Right kidney (tissue), 1 donor: ENCODE measurements at regions not wholly inside any gene's neighbourhood (a gene's known extent, or its start where the extent isn't known, plus 50 kb on each side); places are given as distances from the start of the nearest gene placed in this dataset.
"Not testable (repeated sequence)": the region's sequence is repeated elsewhere in the genome, so short reads cannot be mapped to it uniquely, and the experiment has no call there.

Experiments used
- DNase-seq: peaks from one replicate; pipeline ENCODE4 v3.0.0-alpha.2; 2016

DNA sequence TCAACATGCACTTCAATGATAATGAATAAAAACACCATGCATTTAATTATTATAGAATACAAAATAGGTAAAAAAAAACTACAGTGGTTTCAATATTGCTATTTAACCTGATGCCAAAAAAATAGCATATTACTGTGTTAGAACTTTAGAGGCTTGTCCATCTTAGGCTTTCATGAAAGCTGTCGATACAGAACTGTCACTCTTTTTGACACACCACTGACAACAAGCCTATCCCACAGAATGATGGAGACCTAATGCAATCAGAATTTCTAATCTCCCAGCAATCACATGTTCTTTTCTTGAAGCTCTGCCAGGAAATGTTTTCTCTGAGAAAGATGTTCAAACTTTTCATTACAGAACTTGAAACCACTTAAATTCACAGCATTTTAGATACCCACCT is 490.3 kb upstream of the EPHA6 start:
- no peak for DNase-seq

DNA sequence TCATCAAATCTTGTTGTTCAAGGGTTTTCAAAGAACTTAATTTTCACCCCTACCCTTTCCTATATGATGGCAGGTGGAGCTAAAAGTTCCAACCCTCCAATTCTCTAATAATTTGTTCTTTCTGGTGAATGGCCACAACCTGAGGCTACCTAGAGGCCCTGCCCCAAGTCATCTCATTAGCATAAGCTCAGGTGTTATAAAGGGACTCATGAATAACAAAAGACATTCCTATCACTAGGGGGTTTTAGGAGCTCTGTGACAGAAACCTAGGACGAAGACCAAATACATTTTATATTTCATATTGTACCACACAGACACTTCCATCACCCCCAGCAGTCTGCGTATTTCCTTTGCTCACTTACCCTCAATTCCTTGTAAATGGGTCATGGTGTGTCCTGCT is 483.6 kb upstream of the EPHA6 start:
- DNase-seq, result no peak

DNA sequence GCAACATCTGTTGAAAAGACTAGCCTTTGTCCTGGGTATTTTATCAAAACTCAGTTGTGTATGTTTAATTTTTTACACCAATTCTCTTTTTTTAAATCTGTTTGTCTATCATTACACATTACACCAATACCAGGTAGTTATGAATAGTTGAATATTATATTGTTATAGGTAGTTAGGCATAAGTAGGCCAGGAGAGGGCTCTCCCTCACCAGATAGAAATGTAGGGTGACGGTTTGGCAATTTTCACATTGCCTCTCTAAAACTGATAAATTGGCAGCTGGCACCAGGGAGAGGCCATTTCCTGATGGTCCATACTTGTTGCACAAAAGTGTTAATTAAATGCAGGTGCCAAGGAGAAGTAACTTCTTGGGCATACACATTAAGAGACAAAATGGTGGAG is 483.1 kb upstream of the EPHA6 start:
- DNase-seq, result no peak

DNA sequence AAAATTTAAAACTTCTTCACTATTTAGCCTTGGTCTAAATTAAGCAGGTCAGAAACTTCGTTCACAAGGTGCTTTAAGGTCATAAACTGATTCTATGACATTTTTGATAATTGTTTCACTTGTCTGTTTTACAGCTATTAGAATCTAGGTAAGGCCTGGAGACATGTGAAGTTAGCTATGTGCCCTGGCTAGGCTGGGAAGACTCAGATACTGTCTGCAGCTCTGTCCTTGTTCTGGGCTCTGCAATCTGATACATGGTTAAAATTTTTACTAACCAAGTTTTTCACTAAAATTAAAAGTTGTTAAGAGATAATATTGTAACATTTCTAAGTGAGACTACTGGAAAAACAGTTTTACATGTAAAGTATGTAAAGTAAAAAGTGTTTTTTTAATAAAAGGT is 479.6 kb upstream of the EPHA6 start:
- no peak for DNase-seq

DNA sequence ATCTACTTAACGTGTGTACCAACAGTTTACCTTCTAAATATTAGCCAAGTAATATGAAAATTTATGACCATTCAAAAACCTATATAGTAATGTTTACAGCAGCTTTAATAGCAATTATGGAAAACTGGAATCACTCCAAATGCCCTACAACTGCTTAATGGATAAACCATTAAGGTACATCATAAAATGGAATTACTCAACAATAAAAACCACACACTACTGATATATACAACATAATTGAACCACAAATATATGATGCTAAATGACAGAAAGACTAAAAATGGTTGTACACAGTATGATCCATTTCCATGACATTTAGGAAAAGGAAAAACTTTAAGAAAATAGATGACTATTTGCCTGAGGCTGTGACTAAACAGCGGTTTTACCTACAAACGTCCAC is 467.1 kb upstream of the EPHA6 start:
- no peak for DNase-seq

DNA sequence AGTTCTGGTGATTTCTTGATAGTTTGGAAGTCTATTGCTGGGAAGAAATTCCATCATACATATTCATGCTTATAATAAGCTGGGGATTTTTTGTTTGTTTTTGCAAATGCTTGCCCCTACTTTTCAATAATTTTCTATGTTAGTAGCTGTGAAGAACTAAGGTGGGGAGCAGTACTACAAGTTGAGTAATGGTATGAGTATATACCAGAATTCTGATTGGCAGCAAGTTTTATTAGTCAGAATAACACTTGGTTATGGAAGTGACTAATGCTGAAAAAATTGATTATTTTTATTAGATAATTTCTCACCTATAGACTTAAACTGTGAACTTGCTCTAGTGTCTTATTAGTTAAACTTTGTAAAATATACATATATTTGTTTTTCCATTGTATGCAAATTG is 462.8 kb upstream of the EPHA6 start:
- not testable (repeated sequence) for DNase-seq

DNA sequence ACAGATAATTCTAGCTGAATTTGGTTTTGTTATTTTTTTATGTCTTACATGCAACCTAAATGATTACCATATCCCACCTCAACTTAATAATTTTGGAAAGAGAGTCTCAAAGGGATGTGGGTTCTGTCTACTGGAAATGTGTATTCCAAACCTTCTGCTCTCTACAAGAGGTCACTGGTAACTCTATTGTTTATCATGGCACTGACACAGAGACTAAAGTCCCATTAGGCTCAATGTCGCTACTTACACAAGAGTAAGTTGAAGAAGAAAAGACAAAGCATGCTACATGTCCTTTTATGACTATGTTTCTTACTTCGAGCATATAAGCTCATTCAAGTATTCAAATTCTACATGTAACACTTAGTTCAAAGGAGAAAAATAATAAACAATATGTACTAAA is 460.3 kb upstream of the EPHA6 start:
- no peak for DNase-seq

DNA sequence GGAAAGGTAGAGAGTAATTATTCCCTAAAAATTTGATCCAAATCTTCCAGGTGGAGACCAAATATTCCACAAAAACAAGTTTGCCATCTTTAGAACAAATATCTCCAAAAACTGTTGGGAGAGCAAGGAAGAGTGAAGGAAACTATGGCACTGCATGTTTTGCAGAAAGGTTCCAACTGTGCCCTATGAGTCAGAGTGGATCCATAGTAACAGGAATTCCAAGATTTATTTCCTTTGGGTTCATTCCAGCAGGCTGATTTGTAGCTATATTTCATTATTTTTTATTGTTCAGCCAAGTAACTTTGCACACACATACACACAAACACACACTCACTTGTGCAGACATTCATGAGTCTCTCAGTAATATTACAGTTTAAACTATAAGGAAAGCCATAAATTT is 459.7 kb upstream of the EPHA6 start:
- DNase-seq, result no peak

DNA sequence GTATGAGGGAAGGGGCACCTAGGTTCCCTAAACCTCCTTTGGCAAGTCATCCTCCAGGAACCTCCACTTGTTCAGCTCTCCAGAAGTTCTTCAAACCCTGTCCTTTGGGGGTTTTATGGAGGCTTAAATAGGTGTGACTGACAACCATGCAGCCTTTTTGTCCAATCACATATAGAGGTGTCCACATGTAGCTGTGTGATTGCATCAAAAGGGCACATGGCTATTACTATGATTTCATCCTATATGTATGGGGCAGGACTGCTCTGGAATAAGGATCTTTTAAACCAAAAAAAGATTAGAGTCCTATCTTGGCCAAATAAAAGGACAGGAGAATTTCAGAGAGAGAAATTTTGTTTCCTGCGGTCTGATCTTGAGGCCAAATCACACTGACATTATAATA is 453.2 kb upstream of the EPHA6 start:
- DNase-seq, result no peak

DNA sequence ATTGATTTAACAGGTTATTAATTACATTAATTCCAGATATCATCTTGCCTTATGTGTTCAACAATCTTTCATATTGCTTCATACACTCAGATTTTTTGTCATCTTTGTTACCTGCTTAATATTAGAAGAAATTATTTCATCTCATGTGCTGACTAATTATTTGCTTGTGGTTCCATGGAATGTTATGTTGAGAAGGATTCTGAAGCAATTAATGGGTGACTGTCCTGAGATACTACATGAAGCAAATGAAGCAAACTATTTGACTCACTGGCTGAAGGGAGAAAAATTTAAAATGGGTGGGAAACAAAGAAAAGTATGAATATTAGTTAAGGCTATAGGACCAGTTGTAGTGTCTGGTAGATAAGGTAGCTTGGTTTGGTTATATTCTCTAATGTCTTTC is 443.8 kb upstream of the EPHA6 start:
- DNase-seq, result no peak

DNA sequence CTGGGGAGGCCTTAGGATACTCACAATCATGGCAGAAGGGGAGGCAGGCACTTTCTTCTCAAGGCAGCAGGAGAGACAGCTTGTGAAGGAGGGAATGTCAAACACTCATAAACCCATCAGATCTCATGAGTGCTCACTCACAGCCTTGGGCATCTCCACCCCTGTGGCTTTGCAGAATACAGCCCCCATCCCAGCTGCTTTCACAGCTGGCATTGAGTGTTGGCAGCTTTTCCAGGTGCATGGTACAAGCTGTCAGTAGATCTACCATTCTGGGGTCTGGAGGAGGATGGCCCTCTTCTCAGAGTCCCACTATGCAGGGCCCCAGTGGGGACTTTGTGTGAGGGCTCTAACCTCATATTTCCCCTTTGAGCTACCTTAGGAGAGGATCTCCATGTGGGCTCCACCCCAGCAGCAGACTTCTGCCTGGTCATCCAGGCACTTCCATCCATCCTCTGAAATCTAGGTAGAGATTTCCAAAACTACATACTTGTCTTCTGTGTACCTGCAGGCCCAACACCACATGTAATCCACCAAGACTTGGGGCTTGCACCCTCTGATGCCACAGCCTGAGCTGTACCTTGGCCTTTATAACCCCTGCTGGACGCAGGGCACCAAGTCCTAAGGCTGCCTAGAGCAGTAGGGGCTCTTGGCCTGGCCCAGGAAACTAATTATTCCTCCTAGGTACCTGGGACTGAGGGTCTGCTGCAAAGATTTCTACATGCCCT is 404.2 kb upstream of the EPHA6 start:
- DNase-seq, result no peak

DNA sequence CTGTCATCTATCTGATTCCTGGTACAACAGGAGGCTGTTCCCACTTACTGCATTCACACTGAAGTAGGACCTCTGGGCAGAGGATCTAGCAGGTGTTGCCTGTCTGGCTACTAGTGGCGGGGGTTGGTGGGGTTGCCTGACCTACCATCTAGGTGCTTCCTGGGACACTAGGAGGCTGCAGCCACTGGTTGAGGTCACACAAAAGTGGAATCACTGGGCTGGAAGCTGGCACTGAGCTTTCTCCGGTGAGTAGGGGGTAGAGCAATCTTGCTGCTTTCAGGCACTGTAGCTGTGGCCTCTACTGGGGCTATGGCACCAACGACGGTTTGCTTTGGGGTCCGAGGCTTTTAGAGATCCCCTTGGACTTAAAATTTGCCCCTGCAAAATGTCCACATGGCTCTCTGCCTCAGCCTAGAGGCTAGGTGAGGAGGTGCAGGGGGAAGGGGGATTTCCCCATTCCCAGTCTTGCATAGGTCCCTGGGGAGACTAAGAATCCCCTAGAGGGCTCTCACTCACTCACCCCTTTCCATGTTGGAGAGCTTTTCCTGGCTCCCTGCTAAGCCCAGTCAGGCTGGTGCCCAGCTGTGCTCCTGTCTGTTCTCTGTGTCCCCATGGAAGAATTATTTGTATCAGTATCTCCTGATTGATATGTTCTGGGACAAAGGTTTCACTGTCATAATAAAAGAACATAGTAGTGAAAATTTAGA is 397.7 kb upstream of the EPHA6 start:
- DNase-seq, result no peak

DNA sequence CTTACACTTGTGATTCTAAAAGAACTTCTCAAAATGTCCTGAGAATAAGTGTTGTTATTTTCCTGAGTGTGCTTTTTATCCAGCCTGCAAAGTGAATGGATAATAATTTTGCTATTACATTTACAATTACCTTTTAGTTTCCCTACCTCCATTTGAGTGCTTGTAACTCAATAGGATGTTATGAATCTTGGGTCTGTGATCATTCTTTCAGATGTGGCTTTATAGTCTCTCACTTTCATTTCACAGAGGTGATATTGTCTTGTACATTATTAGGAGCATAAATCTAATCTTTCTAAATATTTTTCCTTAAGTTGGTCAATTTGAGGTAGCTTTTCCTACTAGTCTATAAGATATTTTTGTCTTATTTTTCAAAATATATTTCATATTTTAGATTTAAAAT is 386.3 kb upstream of the EPHA6 start:
- no peak for DNase-seq

DNA sequence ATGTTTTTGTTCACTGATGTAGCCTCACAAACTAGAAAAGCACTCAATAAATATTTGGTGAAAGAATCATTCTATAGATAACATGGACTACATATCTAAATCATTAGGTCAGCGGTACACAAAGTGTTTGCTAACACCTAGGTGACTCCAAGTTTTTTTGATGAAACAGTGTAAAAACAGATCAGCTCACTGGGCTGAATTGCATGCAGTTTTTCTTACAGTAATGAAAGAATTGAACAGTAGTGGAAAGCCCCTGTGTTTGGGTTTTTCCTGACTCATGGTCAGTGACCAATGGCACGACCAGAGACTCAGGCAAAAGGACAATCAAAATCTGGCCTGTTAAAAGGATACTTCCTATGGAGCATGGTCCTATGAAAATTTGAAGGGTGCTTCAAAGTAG is 384.3 kb upstream of the EPHA6 start:
- DNase-seq, result no peak

DNA sequence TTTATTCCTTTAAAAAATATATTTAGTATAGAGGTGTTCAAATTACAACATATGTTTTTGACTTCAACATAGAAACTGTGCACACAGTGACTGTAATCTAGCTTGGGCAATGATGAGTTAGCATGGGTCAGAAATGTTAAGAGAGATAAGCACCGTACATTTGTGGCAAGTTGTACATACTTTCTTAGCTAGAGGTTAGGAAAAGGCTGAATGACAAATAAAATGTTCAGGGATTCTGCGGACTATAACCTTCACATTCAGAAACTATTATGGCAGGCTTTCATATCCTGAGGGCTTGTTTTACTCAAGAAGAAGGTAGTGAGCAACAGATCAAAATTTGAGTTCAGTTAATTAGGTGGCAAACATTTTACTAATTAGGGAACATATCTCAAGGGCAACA is 379.7 kb upstream of the EPHA6 start:
- DNase-seq, result no peak

DNA sequence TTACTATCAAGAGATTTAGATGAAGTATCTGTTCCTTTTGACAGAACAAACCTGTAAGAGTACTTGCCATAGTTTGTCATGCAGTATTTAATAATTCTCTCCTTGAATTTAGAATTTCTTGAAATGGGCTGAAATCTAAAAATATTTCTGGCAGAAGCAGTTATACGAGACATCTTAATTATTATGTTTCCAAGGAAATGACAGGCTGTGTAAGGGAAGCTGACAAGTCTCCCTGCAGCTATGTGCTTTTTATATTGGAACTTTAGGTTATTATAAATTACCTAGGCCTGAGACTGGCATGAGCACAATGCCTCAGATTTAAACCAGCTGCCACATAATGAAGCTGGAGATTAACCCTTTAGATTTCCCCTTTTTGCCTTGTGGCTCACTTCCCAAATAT is 365.0 kb upstream of the EPHA6 start:
- DNase-seq, result no peak

DNA sequence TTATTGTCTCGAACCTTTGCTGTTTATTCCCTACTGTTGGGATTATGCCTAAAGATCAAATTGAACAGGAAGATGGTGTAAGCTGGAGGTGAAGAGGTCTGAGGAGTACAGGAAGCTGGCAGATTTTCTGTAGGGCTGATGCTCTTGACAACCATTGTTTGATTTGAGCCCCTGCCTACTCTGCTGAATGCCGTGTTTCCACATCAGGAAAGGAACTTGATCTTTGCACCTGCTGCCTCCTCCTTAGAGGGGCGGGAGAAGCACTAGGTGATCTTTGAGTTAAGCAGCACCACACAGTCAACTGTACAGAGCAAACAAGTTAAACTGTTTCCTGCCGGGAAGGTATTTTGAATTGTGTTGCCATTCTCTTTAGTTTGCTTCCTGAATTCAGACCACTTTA is 364.6 kb upstream of the EPHA6 start:
- DNase-seq, result no peak

DNA sequence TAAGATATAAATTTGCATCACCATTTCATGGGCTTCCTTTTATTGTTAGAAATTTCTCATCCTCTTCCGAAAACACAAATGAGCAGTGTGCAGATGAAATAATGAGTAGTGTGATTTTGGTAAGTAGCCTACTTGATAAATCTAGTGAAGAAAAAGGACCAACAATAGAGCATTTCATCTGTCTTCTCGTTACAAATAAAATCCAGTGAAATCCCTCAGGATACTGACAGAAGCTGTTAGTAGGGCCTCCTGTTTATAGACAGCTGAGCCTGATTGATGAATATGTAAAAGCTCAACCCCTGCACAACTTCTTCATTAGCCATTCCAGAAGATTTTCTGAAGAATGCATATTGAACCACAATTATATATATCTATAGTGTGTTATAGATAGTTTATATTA is 363.7 kb upstream of the EPHA6 start:
- no peak for DNase-seq

DNA sequence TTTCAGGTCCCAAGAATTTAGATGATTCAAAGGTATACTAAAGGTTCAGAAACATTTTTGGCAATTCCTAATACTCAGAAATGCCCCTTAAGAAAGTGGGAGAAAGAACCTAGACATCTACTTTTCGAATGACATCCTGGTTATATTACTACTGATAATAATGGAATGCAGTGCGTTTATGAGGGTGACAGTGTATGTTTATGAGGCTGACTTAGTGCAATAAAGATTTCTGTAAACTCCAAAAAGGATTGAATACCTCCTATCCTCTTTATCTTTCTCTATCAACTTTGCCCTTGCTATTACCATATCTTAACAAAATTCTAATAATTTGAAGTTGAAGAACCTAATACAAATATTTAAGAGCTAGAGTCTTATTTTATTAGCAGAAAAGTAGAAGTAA is 348.9 kb upstream of the EPHA6 start:
- DNase-seq, result no peak

DNA sequence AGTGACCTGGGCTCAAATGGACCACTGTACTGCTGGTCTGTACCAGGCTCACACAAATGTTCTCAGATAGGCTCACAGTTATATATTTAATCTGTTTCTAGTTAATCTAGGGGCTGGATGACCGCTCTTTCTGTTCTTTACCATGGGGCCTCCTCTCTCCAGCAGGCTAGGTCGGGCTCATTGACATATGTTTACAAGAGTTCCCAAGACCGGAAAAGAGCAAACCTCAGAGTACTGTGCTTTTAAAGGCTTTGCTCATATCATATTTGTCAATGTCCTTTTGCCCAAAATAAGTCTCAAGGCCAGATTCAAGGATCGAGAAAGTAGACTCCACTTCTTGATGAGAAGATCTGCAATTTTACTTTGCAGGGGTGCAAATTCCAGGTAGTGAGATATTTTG is 348.0 kb upstream of the EPHA6 start:
- DNase-seq, result no peak

DNA sequence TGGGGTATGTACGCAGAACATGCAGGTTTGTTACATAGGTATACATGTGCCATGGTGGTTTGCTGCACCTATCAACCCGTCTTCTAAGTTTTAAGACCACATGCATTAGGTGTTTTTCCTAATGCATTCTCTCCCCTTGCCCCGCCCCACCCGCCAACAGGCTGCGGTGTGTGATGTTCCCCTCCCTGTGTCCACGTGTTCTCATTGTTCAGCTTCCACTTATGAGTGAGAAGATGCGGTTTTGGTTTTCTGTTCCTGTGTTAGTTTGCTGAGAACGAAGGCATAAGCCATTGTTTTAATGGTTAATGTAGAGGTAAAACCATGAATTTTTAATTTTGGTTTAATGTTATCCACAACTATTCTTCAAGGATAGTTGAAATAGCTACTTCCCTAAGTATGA is 346.8 kb upstream of the EPHA6 start:
- no peak for DNase-seq

DNA sequence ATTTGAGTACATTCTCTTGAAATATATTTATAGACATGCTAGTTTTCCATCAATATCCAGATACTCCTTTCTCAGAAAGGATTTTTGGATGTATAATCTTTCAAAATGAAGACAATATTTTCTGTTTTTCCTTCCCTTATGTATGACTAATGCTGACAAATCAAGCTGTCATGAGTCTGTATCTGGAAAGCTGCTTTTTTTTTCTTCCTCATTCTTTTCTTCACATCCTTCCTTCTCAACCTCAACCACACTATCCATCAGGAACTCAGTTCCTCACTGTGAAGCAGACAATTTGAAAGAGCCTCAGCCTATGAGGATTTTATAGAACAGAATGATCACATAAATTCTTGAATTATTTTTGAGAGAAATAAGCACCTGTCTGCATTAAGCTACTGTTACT is 335.9 kb upstream of the EPHA6 start:
- no peak for DNase-seq

DNA sequence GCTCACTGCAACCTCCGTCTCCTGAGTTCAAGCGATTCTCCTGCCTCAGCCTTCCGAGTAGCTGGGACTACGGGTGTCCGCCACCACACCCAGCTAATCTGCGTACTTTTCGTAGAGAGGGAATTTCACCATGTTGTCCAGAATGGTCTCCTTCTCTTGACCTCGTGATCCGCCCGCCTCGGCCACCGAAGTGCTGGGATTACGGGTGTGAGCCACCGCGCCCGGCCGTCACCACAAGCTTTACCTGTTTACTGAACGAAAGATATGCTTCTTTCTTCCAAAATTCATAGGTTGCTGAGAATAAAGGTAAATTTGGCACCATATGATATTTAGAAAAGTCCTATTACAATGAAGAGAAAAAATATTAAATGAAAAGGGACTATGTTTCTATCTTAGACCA is 333.5 kb upstream of the EPHA6 start:
- DNase-seq, result no peak

DNA sequence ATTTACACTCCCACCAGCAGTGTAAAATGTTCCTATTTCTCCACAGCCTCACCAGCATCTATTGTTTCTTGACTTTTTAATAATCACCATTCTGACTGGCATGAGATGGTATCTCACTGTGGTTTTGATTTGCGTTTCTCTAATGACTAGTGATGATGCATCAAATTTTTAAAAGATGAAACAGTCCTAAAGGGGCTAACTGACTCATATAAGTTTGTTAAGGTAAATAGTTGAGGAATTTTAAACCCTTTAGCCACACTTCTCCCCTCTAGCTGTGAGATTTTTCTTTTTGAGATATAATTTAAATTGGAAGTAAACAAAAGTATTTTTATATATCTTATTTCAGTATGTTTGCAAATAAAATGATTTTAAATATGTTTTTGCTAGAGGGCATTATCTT is 331.2 kb upstream of the EPHA6 start:
- DNase-seq, result not testable (repeated sequence)

DNA sequence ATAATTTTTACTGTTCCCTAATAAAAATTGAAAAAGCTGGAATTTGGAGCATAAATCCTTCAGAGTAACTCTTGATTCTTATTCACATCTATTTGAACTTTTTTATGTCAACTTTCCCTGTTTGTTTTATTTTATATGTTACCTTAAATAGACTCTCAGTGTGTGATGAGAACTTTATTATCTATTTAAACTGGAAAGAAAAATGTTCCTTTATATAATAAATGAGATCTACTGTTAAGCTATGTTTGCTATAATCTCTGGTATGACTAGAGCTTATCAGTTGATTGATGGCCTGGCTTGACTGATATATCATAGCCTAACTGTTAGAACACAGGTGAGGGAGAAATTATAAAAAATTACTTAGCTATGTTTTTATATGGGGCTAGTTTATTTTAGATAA is 330.6 kb upstream of the EPHA6 start:
- DNase-seq, result no peak
